ENCODE measurements at regions not wholly inside any gene's neighbourhood (a gene's known extent, or its start where the extent isn't known, plus 50 kb on each side); places are given as distances from the start of the nearest gene placed in this dataset.

- no peak for TF ChIP-seq CTCF (IDR thresholded peaks at IDR 0.05; ENCODE audit: borderline replicate concordance, extremely low read depth, low read length, poor library complexity, severe bottlenecking)
- TF ChIP-seq EZH2 (IDR thresholded peaks at IDR 0.05; ENCODE audit: borderline replicate concordance, low read depth, low read length, severe bottlenecking): no peak
Observed at GRCh38 chr3:176431991-176432390, 765.3 kb downstream of the TBL1XR1 start.
